Left lung (tissue), 4 donors: ENCODE measurements at regions not wholly inside any gene's neighbourhood (a gene's known extent, or its start where the extent isn't known, plus 50 kb on each side); places are given as distances from the start of the nearest gene placed in this dataset.

Experiments
- ATAC-seq: fragments of 200-7000 bp; cut with Tn5 transposase; one replicate; pipeline ENCODE4 v1.9.1; 2020; ENCODE audit warnings: moderate library complexity
- DNase-seq, 4 donors: peaks; one replicate each; pipeline ENCODE4 v3.0.0-alpha.2; 2013 to 2020
- H3K27ac ChIP-seq, 2 donors: fragments of 200-600 bp; sonication (generic) in 1 of 2; one replicate each; pipeline versions ENCODE4 v1.5.0 to v1.8.0; 2020 to 2021
- H3K27me3 ChIP-seq, 2 donors: fragments of 200-600 bp; sonication (generic) in 1 of 2; one replicate each; pipeline versions ENCODE4 v1.5.0 to v1.8.0; 2020 to 2021
- H3K36me3 ChIP-seq, 2 donors: fragments of 200-600 bp; sonication (generic) in 1 of 2; one replicate each; pipeline versions ENCODE4 v1.5.0 to v1.8.0; 2020 to 2021
- H3K4me1 ChIP-seq, 2 donors: fragments of 200-600 bp; one replicate each; pipeline ENCODE4 v1.8.0; 2021
- H3K4me3 ChIP-seq, 2 donors: fragments of 200-600 bp; sonication (generic) in 1 of 2; one replicate each; pipeline versions ENCODE4 v1.5.0 to v1.8.0; 2020 to 2021; ENCODE audit warnings: mild to moderate bottlenecking in 1 of 2
- H3K9me3 ChIP-seq, 2 donors: fragments of 200-600 bp; sonication (generic) in 1 of 2; one replicate each; pipeline versions ENCODE4 v1.5.0 to v1.8.0; 2020 to 2021
- CTCF ChIP-seq, 2 donors: fragments of 200-600 bp; sonication (generic) in 1 of 2; IDR thresholded peaks; one replicate each; pipeline versions ENCODE4 v1.5.0 to v1.8.0; 2021; ENCODE audit warnings: antibody characterized with exemption in 2 of 2
- intact Hi-C, 2 donors: fragments of 100-400 bp; cut with DNase I; formaldehyde crosslinking; loops; one replicate each; pipeline versions ENCODE4 v1.11.2 to v1.14.2; 2022
- donor health status: DM: no; HTN: yes; CAD: no.
- donor health status: DM: no; HTN: no; CAD: no.

- peaks cover 0 to 4% of the 10 kb centered on the region in 2 donors for H3K27me3 ChIP-seq
- ATAC-seq (peak; percentile 62), DNase-seq (peak in 1 of 4 donors; percentile 54)
- intact Hi-C loops = no loop called here
- no peaks in the 10 kb centered on the region for H3K36me3 ChIP-seq
- H3K27ac ChIP-seq = no peak overlapping the region
- H3K4me1 ChIP-seq = peaks cover 0 to 3% of the 10 kb centered on the region in 2 donors
- no peak for TF ChIP-seq CTCF (IDR thresholded peaks at IDR 0.05)
- no peak overlapping the region for H3K4me3 ChIP-seq
- no peaks in the 10 kb centered on the region for H3K9me3 ChIP-seq
Measured at GRCh38 chrX:13223868-13224567, 95.8 kb downstream of the ATXN3L start.

- Histone ChIP-seq H3K9me3 (no peaks in the 10 kb centered on the region), H3K36me3 (no peaks in the 10 kb centered on the region), H3K27me3 (peaks cover 0 to 4% of the 10 kb centered on the region in 2 donors), H3K4me1 (peaks cover 0 to 3% of the 10 kb centered on the region in 2 donors), H3K27ac (no peak overlapping the region), H3K4me3 (no peak overlapping the region)
- intact Hi-C loops = no loop called here
- DNase-seq = no peak
- no peak for TF ChIP-seq CTCF (IDR thresholded peaks at IDR 0.05)
- ATAC-seq = peak; percentile 31
Measured at GRCh38 chrX:13220916-13221315, 98.9 kb downstream of the ATXN3L start.

- TF ChIP-seq CTCF (IDR thresholded peaks at IDR 0.05) = no peak
- no peaks in the 10 kb centered on the region for H3K36me3 ChIP-seq
- no peak overlapping the region for H3K4me3 ChIP-seq
- H3K27me3 ChIP-seq = peaks cover 0 to 4% of the 10 kb centered on the region in 2 donors
- peaks cover 0 to 3% of the 10 kb centered on the region in 2 donors for H3K4me1 ChIP-seq
- DNase-seq (no peak), ATAC-seq (peak; percentile 37)
- H3K27ac ChIP-seq = no peak overlapping the region
- intact Hi-C loops = no loop called here
- no peaks in the 10 kb centered on the region for H3K9me3 ChIP-seq
Measured at GRCh38 chrX:13219991-13220764, 99.7 kb downstream of the ATXN3L start.

GRCh38 chrX:13218758-13219157 is 101.1 kb downstream of the ATXN3L start:
- DNase-seq = no peak
- no peaks in the 10 kb centered on the region for H3K36me3 ChIP-seq
- peaks cover 0 to 2% of the 10 kb centered on the region in 2 donors for H3K4me1 ChIP-seq
- no peak overlapping the region for H3K4me3 ChIP-seq
- TF ChIP-seq CTCF (IDR thresholded peaks at IDR 0.05) = no peak
- no peak for ATAC-seq
- peaks cover 0 to 4% of the 10 kb centered on the region in 2 donors for H3K27me3 ChIP-seq
- no peaks in the 10 kb centered on the region for H3K9me3 ChIP-seq
- no peak overlapping the region for H3K27ac ChIP-seq
- intact Hi-C loops = no loop called here

- H3K27ac ChIP-seq = no peak overlapping the region
- H3K9me3 ChIP-seq = no peaks in the 10 kb centered on the region
- ATAC-seq = peak; percentile 56
- intact Hi-C loops = no loop called here
- H3K4me1 ChIP-seq = no peaks in the 10 kb centered on the region
- H3K27me3 ChIP-seq = peaks cover 0 to 4% of the 10 kb centered on the region in 2 donors
- no peaks in the 10 kb centered on the region for H3K36me3 ChIP-seq
- TF ChIP-seq CTCF (IDR thresholded peaks at IDR 0.05) = no peak
- no peak overlapping the region for H3K4me3 ChIP-seq
- DNase-seq = no peak
Measured at GRCh38 chrX:13216139-13216538, 103.7 kb downstream of the ATXN3L start.
